ENCODE measurements at regions not wholly inside any gene's neighbourhood (a gene's known extent, or its start where the extent isn't known, plus 50 kb on each side); places are given as distances from the start of the nearest gene placed in this dataset.

GRCh38 chr2:155518094-155518493 is 814.4 kb downstream of the NR4A2 start:
- no peak for DNase-seq (ENCODE audit: low spot score)
- in situ Hi-C loops (cut with MboI; ENCODE audit: low sequenced_read_pairs, unreplicated experiment): no loop called here

GRCh38 chr2:155517362-155517761 is 815.2 kb downstream of the NR4A2 start:
- DNase-seq (ENCODE audit: low spot score): no peak
- TF ChIP-seq CTCF (IDR thresholded peaks at IDR 0.05; ENCODE audit: borderline replicate concordance, control extremely low read depth, extremely low read depth, insufficient read depth, missing control alignments): no peak
- in situ Hi-C loops (cut with MboI; ENCODE audit: low sequenced_read_pairs, unreplicated experiment): no loop called here

More at GRCh38 chr2:155518094-155518493, 814.4 kb downstream of the NR4A2 start:
- no peak for TF ChIP-seq CTCF (IDR thresholded peaks at IDR 0.05; ENCODE audit: borderline replicate concordance, control extremely low read depth, extremely low read depth, insufficient read depth, missing control alignments)

- in situ Hi-C loops (cut with MboI; ENCODE audit: low sequenced_read_pairs, unreplicated experiment): no loop called here
- TF ChIP-seq CTCF (IDR thresholded peaks at IDR 0.05; ENCODE audit: borderline replicate concordance, control extremely low read depth, extremely low read depth, insufficient read depth, missing control alignments): no peak
- DNase-seq (ENCODE audit: low spot score): no peak
These were observed 814.8 kb downstream of the KCNJ3 start for GRCh38 chr2:155513248-155513647.

- no peak for DNase-seq (ENCODE audit: low spot score)
These were observed 804.3 kb downstream of the KCNJ3 start for GRCh38 chr2:155502766-155503165.

GRCh38 chr2:155498106-155498505 is 799.6 kb downstream of the KCNJ3 start:
- in situ Hi-C loops (cut with MboI; ENCODE audit: low sequenced_read_pairs, unreplicated experiment): no loop called here
- no peak for TF ChIP-seq CTCF (IDR thresholded peaks at IDR 0.05; ENCODE audit: borderline replicate concordance, control extremely low read depth, extremely low read depth, insufficient read depth, missing control alignments)
- DNase-seq (ENCODE audit: low spot score): no peak

More at GRCh38 chr2:155502766-155503165, 804.3 kb downstream of the KCNJ3 start:
- TF ChIP-seq CTCF (IDR thresholded peaks at IDR 0.05; ENCODE audit: borderline replicate concordance, control extremely low read depth, extremely low read depth, insufficient read depth, missing control alignments): no peak
- in situ Hi-C loops (cut with MboI; ENCODE audit: low sequenced_read_pairs, unreplicated experiment): no loop called here

GRCh38 chr2:155494744-155495143 is 796.2 kb downstream of the KCNJ3 start:
- in situ Hi-C loops (cut with MboI; ENCODE audit: low sequenced_read_pairs, unreplicated experiment): no loop called here
- no peak for TF ChIP-seq CTCF (IDR thresholded peaks at IDR 0.05; ENCODE audit: borderline replicate concordance, control extremely low read depth, extremely low read depth, insufficient read depth, missing control alignments)
- no peak for DNase-seq (ENCODE audit: low spot score)

Data from GM13976 (cell line).